ENCODE measurements at regions not wholly inside any gene's neighbourhood (a gene's known extent, or its start where the extent isn't known, plus 50 kb on each side); places are given as distances from the start of the nearest gene placed in this dataset.

DNA sequence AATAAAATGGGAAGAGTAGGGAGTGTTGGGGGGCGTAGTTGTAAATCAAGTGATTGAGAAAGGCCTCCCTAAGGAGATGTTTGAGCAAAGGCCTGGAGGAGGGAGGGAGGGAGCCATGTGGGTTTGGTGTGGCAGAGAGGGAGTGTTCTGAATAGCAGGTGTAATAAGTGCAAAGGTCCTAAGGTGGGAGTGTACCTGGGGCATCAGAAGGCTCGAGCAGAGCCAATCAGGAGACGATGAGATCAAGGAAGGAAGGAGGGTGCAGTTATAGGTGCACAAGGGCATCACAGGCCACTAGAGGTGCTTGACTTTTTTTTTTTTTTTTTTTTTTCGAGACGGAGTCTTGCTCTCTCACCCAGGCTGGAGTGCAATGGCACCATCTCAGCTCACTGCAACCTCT lies 77.9 kb upstream of the PLXNC1 start:
- no peak for DNase-seq

DNA sequence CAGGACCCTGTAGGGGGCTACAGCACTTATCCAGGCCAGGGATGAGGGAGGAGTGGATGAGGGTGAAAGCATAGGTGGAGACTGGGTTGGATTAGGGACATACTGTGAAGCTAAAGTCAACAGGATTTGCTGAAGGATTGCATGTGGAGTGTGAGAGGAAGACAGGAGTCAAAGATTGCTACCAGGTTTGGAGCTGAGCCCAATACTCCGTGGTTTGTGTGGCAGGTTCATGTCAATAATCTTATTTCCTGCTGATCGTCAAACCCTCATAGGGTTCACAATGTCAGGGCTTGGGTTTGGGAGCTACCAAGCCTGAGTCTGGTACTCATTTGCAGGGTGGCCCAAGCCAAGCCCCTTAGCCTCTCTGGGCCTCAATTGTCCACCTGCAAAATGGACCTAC lies 77.1 kb upstream of the PLXNC1 start:
- DNase-seq: no peak

DNA sequence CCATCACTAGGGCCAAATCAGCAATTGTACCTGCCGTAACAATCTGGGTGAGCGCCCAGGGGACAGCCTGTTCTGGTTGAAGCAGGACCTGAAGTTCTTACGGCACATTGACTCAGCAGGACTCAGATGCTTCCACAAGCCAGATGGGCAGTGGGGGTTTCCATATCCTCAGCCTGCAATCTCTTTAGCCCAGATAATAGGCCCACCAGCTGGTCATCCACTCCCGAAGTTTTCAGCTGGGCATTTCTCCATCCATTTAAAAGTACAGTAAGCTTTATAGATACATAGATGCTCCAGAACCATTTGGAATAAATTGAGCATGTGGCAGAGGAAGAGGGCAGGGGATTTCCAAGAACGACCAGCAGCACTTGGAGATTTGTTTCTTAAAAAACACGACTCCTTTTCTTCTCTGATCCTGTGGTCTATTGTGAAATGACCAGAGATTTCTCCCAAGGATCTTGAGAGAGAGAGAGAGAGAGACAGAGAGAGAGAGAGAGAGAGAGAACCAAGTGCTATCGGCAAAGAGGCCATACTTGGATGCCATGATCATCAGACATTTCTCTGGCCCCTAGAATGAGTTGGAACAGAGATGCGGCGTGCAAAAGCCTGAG lies 74.8 kb upstream of the PLXNC1 start:
- no peak for DNase-seq

DNA sequence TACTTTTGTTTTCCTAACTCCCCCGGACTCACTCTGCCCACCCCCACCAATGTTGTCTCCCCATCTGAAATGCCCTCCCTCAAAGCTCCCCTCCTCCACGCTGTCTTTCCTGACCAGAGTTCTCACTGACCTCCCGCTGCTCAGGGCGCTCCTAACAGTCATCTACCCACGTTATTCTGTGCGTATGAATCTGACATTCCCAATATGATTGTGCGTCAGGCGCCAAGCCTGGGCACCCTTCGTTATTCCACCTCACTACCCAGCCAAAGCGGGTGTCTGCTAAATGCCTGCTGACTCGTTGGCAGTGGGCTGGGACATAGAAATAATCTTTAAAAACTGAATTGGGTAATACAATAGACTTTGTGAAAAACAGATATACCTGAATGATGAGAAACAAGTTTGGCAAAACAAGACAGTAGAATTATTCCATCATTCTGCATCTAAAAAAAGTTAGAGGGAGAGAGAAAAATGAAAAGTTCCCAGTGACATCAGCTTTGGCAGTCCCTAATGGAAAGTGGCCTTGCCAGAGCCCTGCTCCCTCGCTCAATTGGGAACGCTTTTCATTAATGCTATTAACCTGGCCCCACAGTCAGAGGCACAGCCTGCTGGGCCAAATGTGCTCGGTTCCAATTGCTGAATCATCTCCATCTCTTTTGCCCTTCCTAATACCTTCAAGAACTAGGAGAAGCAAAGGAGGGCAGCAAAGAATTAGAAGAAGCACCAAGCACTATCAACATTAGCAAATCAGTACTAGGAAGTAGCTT lies 74.0 kb upstream of the PLXNC1 start:
- DNase-seq: no peak

DNA sequence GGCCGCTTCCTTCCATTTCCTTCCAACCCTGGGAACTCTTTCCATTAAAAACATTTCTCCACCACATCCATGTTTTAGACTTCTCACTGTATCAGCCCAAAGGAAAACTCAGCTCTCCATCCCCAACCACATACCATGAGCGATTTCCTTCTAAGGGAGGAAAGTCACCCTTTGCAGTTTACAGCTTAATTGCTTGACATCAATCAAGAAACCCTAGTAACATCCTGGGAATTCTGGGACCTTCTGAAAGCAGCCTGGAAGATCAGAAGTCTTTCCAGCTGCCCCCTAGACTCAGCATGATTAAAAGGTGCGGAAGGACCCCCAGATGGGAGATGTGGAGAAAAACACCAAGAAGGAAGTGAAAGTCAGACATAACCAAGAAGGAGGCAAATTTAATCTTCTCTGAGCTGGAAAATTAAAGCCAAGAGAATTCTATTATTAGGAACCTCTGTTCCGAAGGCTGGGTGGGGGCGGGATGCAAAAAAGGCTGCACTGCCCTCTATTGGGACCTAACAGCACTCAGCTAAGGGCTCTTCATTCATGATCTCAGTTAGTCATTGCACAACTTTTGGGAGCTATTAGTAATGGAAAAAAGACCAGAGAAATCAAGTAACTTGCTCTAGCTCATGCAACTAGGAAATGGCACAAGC lies 73.3 kb upstream of the PLXNC1 start:
- DNase-seq: no peak

DNA sequence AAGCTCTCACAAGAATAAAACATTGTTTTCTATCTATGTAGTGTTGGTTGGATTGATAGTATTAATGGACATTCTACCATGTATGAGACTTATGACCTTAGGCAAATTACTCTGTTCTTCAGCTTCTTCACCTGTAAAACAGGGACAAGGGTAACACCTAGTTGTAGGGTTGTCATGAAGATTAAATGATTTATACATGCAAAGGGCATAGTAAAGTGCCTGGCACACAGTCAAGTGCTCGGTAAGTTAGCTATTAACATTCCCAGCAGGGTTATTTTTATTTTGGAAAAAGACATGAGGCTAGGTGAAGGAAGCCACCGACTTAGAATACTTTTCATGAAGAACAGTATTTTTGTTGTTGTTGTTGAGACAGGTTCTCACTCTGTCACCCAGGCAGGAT lies 71.2 kb upstream of the PLXNC1 start:
- DNase-seq: no peak

DNA sequence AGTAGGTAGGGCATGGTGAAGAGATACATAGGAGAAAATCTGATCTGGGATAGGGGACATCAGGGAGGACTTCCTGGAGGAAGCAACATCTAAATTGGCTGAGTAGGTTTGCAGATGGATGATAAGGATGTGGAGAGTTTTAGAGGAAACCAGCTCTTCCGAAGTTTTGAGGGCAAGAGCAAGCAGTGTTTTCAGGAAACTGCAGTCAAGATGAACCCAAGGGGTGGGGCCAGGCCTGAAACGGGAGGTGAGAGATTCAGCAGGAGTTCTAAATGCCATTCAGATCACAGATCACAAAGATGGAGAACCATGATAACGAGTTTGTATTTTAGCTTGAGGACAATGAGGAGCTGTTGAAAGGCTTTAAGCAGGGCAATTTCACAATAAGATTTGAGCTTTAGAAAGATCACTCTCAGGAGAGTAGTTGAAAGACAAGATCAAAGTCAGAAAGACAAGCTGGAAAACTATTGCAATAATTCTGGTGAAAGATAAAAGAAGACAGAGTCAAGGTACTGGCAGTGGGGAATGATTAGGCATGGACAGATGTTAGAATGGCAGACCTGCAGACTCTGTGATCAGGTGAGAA lies 70.1 kb upstream of the PLXNC1 start:
- no peak for DNase-seq

DNA sequence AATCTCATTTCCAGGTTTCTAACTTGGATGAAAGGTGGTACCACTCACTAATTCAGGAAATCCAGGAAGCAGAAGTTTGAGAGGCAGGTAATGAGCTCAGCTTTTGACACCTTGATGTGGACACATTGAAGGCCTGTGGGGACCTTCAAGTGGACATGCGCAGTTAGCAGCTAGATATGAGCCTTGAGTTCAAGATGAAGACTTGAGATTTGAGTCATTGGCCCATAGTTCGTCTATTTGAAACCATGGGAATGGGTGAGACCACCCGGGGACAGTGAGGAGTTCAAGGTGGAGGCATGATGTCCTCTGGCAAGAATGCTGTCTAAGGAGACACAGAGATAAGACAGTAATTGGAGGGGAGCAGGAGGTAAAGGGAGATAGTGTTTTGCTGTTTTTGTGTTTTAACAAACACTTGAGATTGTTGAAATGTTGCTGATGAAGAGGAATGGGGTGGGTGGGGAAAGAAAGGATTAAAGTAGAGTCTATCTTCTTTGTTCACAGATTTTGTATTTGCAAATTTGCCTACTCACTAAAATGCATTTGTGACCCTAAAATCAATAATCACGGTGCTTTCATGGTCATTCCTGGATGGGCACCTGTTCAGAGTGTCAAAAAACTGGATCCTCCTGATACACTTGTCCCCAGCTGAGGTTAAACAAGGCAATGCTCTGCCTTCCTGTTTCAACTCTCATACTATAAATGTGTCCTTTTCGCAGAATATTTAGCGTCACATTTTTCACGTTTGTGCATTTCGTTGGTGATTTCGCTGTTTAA lies 69.5 kb upstream of the PLXNC1 start:
- DNase-seq: no peak

DNA sequence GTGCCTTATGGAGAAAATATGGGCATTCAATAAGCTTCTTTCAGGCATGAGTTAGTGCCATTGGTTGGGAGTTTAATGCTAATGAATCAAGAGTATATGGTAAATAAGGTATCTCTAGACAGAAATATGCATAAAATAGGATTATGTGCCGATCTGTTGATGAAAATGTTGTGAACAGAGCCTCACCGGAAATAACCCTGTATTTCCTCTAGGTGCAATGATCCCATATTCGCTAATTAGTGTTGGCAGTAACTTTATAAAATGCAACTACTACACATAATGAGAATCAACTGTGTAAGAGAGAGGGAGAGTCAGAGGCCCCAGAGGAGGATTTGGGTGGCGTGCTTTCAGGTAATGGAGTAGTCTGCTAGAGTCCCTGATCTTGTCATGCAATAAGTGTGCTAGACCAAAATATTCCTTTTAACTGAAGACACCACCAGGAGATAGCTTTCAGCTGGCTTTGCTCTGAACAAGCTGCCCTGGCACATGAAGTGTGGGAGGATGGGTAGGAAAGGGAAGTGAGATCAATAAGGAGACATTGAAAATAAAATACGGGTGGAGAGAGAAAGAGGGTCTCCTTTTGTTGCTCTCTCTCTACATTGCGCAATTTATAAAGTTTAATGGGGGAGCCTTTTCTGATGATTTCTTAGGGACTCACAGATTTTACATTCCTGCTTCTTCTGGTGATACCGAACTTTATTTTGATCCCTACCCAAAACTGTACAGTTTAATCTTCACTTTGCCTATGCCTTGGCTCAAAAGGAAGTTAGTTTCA lies 68.6 kb upstream of the PLXNC1 start:
- DNase-seq: no peak

DNA sequence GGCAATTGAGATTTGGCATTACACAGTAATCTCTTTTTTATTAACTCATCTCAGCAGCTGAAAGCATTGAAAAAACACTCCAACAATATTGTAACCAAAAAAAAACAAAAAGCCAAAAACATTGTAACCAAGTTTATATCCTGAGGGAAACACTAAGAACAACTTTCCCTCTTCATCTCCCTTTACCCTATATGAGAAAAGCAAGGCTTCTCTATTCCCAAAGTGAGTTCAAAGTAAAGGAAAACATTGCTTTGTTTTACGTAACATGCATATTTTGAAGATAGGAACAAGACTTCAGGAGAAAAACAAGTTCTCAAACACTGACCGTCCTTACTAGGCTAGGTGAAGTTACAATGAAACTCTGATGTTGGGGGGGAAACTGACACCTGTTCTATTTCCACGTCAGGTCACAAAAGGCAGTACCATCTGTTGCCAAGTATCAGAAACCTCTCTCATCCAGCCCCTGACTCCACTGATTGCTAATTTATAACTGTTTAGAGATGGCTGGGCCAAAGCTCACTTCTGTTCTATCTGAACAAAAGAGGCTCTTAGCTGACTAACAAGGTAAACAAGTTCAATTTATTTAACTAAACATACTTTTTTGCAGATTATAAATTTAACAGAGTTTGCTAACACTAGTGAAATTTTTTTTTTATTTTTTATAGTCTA lies 67.9 kb upstream of the PLXNC1 start:
- DNase-seq: no peak

DNA sequence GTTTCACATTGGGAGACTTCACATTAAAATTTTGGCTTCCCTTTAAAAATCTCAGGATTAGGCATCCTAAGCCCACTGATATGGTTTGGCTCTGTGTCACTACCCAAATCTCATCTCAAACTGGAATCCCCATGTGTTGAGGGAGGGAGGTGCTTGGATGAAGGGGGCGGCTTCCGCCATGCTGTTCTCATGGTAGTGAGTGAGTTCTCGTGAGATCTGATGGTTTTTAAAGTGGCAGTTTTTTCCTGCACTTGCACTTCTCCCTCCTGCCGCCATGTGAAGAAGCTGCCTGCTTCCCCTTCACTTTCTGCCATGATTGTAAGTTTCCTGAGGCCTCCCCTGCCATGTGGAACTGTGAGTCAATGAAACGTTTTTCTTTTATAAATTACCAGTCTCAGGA lies 65.7 kb upstream of the PLXNC1 start:
- DNase-seq: no peak

DNA sequence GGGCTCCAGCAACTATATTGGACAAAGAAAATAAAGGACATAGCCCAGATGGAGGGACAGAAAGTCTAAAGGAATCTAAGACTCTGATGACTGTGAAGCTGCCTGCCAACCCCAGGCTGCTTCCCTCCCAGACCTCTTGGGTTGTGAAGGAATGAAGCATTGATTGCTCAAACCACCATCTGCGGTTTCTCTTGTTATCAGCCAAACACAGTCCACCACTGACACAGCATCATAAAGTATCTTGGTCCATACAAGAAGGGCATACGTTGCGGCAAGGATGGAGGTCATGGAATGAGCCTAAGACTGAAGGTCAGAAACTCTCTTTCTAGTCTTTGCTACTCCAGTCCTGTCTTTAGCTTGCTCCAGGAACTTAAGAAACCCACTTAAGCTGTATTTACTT lies 58.5 kb upstream of the PLXNC1 start:
- no peak for DNase-seq

DNA sequence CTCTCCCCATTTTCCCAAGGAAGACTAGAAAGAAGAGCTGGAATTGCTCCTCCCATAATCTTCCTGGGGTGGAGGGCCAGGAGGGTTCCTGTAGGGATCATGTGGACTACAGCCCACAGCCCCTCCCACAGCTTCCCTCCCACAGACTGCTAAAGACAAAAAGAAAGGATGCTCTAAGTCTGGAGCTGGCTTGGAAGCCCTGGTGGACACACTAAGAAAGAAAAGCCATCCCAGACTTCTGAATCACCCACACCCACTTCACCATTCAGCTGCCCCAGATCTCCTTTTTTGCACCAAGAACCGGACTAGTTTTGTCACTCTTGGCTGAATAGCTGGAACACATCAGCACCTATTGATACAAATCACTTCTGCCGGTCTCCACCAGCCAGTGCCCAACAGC lies 56.8 kb upstream of the PLXNC1 start:
- no peak for DNase-seq

DNA sequence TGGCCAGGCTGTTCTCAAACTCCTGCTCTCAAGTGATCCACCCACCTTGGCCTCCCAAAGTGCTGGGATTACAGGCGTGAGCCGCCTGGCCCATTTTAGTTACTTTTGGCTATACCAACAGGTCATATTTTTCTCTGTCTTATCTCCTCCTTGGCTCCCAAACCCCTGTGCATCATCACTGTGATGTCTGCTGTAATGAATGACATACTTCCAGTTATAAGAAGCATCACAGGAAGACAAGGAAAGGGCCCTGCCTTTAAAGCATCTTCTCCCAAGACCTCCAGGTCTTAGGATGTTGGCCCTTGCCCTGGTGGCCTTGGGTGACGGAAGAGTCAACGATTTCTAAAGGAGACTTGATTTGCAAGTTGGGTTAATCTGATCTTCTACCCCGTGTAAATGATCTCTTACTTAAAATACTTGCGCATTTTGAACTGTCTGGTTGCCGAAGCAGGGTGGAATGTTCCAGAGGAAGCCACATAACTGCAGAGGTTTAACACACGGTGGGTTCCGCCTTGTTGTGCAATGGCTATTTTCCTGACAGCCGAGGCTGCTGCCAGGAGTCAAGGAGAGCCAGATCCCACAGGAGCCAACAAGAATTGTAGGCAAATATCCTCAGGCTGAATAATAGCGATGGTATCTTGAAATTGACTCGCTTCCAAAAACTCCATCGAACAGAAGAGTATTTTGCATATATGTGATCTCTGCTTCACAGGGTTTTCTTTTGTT lies 55.7 kb upstream of the PLXNC1 start:
- no peak for DNase-seq

DNA sequence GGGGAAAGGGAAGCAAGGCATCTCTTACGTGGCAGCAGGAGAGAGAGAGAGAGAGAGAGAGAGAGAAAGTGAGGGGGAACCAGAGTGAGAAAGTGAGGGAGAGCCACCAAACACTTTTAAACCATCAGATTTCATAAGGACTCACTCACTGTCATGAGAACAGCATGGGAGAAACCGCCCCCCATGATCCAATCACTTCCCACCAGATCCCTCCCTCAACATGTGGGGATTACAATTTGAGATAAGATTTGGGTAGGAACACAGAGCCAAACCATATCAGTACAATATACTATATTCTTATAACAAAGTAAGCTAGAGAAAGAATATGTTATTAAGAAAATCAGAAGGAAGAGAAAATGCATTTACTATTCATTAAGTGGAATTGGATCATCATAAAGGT lies 53.7 kb upstream of the PLXNC1 start:
- DNase-seq: no peak

DNA sequence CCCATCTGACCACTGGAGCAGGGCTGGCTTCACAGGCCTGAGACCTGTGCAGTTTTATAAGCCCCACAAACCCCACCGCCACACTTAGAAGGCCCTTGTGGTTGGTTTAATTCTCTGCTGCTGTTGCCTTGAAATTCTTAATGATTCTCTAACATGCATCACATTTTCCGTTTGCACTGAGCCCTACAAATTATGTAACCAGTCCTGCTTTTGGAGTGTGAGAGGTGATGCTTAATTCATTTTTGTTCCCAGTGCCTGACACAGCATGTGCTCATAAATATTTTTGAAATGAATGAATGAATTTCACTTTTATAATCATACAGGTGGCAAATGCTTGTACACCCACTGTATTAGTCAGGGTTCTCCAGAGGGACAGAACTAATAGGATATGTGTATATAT lies 52.8 kb upstream of the PLXNC1 start:
- no peak for DNase-seq

DNA sequence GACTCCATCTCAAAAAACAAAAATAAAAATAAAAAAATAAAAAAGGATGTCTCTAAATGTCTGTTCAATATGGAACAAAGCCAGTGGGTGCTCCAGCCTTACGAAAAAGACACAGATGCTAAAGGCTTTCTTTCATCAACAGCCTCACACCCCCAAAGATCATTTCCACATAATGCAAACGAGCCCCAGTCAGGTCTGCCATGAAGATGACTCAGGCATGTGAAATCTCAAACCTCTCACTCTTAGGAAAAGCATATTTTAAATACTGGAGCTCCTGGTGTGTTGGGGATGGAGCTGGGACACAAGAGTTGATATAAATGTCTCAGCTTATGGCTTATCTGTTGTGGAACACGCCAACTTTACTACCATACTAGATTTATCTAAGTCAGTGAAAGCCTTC lies 49.9 kb upstream of the PLXNC1 start:
- DNase-seq: no peak

Data from CD4-positive, alpha-beta T cell treated with Interleukin-10 for 1 hour (primary cell).